H9 (cell line): ENCODE measurements at regions not wholly inside any gene's neighbourhood (a gene's known extent, or its start where the extent isn't known, plus 50 kb on each side); places are given as distances from the start of the nearest gene placed in this dataset.

ENCODE experiments used
- DNase-seq: peaks from one replicate; pipeline ENCODE4 v3.0.0-alpha.2; 2017
- H2AFZ ChIP-seq: one replicate; pipeline ENCODE4 v1.6.1; 2013; ENCODE audit warnings: mild to moderate bottlenecking, low read length, control low read depth, moderate library complexity
- H2AK5ac ChIP-seq: 2 replicates; pipeline ENCODE4 v1.6.1; 2013; ENCODE audit warnings: low read length, control low read depth, mixed read lengths; ENCODE audit not compliant: insufficient read length
- H2BK120ac ChIP-seq: one replicate; pipeline ENCODE4 v1.6.1; 2013; ENCODE audit warnings: low read depth, mild to moderate bottlenecking, low read length, control low read depth, inconsistent platforms; ENCODE audit not compliant: poor library complexity, severe bottlenecking
- H2BK12ac ChIP-seq: 2 replicates; pipeline ENCODE4 v1.6.1; 2013; ENCODE audit warnings: low read length, control low read depth, mixed read lengths, low read depth; ENCODE audit not compliant: insufficient read length
- H2BK15ac ChIP-seq: 2 replicates; pipeline ENCODE4 v1.6.1; 2013; ENCODE audit warnings: low read depth, low read length, control low read depth
- H2BK20ac ChIP-seq: one replicate; pipeline ENCODE4 v1.6.1; 2013; ENCODE audit warnings: low read depth, mild to moderate bottlenecking, low read length, control low read depth, inconsistent platforms; ENCODE audit not compliant: poor library complexity, severe bottlenecking
- H2BK5ac ChIP-seq: 2 replicates; pipeline ENCODE4 v1.6.1; 2013; ENCODE audit warnings: low read length, control low read depth, mixed read lengths; ENCODE audit not compliant: insufficient read length
- H3K14ac ChIP-seq: 2 replicates; pipeline ENCODE4 v1.6.1; 2013; ENCODE audit warnings: low read length, control low read depth; ENCODE audit not compliant: insufficient read depth
- H3K18ac ChIP-seq: 2 replicates; pipeline ENCODE4 v1.6.1; 2013; ENCODE audit warnings: low read depth, mild to moderate bottlenecking, mixed read lengths, low read length, control low read depth; ENCODE audit not compliant: insufficient read length
- H3K23ac ChIP-seq: 2 replicates; pipeline ENCODE4 v1.6.1; 2013; ENCODE audit warnings: low read length, control low read depth, mixed read lengths, low read depth; ENCODE audit not compliant: insufficient read length
- H3K23me2 ChIP-seq: 2 replicates; pipeline ENCODE4 v1.6.1; 2013; ENCODE audit warnings: low read depth, mild to moderate bottlenecking, mixed read lengths, low read length, control low read depth; ENCODE audit not compliant: insufficient read length, poor library complexity, severe bottlenecking
- H3K27ac ChIP-seq: 2 replicates; pipeline ENCODE4 v1.5.1; 2013; ENCODE audit warnings: low read length, control low read depth, mixed read lengths, low read depth; ENCODE audit not compliant: insufficient read length
- H3K27me3 ChIP-seq: 2 replicates; pipeline ENCODE4 v1.6.1; 2013; ENCODE audit warnings: low read length, control low read depth, inconsistent platforms; ENCODE audit not compliant: insufficient read depth
- H3K4ac ChIP-seq: 2 replicates; pipeline ENCODE4 v1.6.1; 2013; ENCODE audit warnings: low read depth, mild to moderate bottlenecking, control low read depth, inconsistent platforms, low read length, moderate library complexity
- H3K4me1 ChIP-seq: 2 replicates; pipeline ENCODE4 v1.6.1; 2013; ENCODE audit warnings: low read length, control low read depth, inconsistent platforms; ENCODE audit not compliant: insufficient read depth
- H3K4me2 ChIP-seq: 2 replicates; pipeline ENCODE4 v1.6.1; 2013; ENCODE audit warnings: low read length, control low read depth, mixed read lengths; ENCODE audit not compliant: insufficient read length, insufficient read depth
- H3K56ac ChIP-seq: 2 replicates; pipeline ENCODE4 v1.6.1; 2013; ENCODE audit warnings: low read depth, mild to moderate bottlenecking, mixed read lengths, low read length, control low read depth; ENCODE audit not compliant: insufficient read length
- H3K79me1 ChIP-seq: 2 replicates; pipeline ENCODE4 v1.6.1; 2013; ENCODE audit warnings: low read depth, mild to moderate bottlenecking, moderate library complexity, low read length, control low read depth, inconsistent platforms; ENCODE audit not compliant: insufficient read depth, poor library complexity, severe bottlenecking
- H3K79me2 ChIP-seq: 2 replicates; pipeline ENCODE4 v1.6.1; 2013; ENCODE audit warnings: low read length, control low read depth, inconsistent platforms; ENCODE audit not compliant: insufficient read depth
- H3K9ac ChIP-seq: 2 replicates; pipeline ENCODE4 v1.6.1; 2013; ENCODE audit warnings: low read length, control low read depth, mixed read lengths; ENCODE audit not compliant: insufficient read length; ENCODE audit errors: extremely low read depth
- H3K9me3 ChIP-seq: one replicate; pipeline ENCODE4 v1.6.1; 2013; ENCODE audit warnings: low read depth, low read length, inconsistent platforms; ENCODE audit not compliant: control insufficient read depth
- H3T11ph ChIP-seq: one replicate; pipeline ENCODE4 v1.6.1; 2013; ENCODE audit warnings: mild to moderate bottlenecking, low read length, control low read depth, inconsistent platforms
- H4K20me1 ChIP-seq: one replicate; pipeline ENCODE4 v1.6.1; 2013; ENCODE audit not compliant: control insufficient read depth, insufficient read length, insufficient read depth
- H4K5ac ChIP-seq: 2 replicates; pipeline ENCODE4 v1.6.1; 2013; ENCODE audit warnings: low read depth, mild to moderate bottlenecking, mixed read lengths, low read length, control low read depth; ENCODE audit not compliant: insufficient read length
- H4K8ac ChIP-seq: replicated peaks from 2 replicates; pipeline ENCODE4 v1.6.1; 2013; ENCODE audit warnings: low read length, control low read depth, mixed read lengths, low read depth; ENCODE audit not compliant: insufficient read length
- H4K91ac ChIP-seq: 2 replicates; pipeline ENCODE4 v1.6.1; 2013; ENCODE audit warnings: low read depth, mild to moderate bottlenecking, moderate library complexity, mixed read lengths, low read length, control low read depth; ENCODE audit not compliant: insufficient read length
- H3K27ac Mint-ChIP-seq, 3 experiments: 2 replicates in 2 of 3; 3 replicates in 1 of 3; pipeline ENCODE4 v1.8.0; 2020 to 2021; ENCODE audit warnings: mixed read lengths in 3 of 3, mild to moderate bottlenecking in 1 of 3, moderate library complexity in 1 of 3
- H3K27me3 Mint-ChIP-seq: 2 replicates; pipeline ENCODE4 v1.8.0; 2021; ENCODE audit warnings: low read depth, mild to moderate bottlenecking, moderate library complexity, mixed read lengths
- H3K36me3 Mint-ChIP-seq, 3 experiments: 2 replicates in 2 of 3; 3 replicates in 1 of 3; pipeline ENCODE4 v1.8.0; 2020 to 2021; ENCODE audit warnings: low read depth in 3 of 3, mixed read lengths in 3 of 3; ENCODE audit not compliant: insufficient read depth in 1 of 3
- H3K4me1 Mint-ChIP-seq, 2 experiments: 2 replicates each; pipeline ENCODE4 v1.8.0; 2020; ENCODE audit warnings: mixed read lengths in 2 of 2
- H3K4me3 Mint-ChIP-seq, 2 experiments: 2 replicates in 1 of 2; 3 replicates in 1 of 2; pipeline ENCODE4 v1.8.0; 2020 to 2021; ENCODE audit warnings: mild to moderate bottlenecking in 2 of 2, mixed read lengths in 2 of 2, moderate library complexity in 1 of 2
- H3K9me3 Mint-ChIP-seq, 2 experiments: 2 replicates in 1 of 2; 3 replicates in 1 of 2; pipeline ENCODE4 v1.8.0; 2020; ENCODE audit warnings: mild to moderate bottlenecking in 2 of 2, mixed read lengths in 2 of 2, moderate library complexity in 1 of 2
- WGBS: extraction: QIAGEN DNeasy Blood & Tissue Kit; methylation state at CpG from one replicate; pipeline ENCODE4 v1.1.7; 2013; ENCODE audit warnings: missing lambda C conversion rate, low lambda C conversion rate, mixed read lengths; ENCODE audit not compliant: insufficient read length; ENCODE audit errors: extremely low coverage; 5-methylcytosine and 5-hydroxymethylcytosine counted together
- TF ChIP-seq, protein P1 (sequence below): fragments of 200-600 bp; sonication (generic); conservative IDR thresholded peaks from 3 replicates; pipeline ENCODE4 v1.8.0; 2021; ENCODE audit warnings: antibody characterized with exemption, mild to moderate bottlenecking

DNA sequence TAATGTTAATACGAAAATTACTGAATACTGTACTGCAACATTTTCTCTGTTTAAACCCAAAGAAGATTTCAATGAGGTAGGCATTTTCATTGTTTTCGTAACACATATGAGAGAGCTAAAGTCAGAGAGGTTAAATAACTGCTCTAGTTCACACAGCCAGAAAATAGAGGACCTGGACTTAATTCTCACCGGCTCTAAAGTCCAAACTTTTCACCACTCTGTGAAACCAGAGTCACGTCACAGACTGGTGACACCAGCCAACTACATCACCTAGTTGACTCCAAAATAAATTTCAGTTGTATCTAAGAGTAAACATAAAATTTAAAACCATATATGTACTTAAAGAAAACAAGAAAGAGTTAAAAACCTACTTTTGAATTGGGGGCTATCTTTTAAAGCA, 146.7 kb downstream of the FCRL5 start:
- Histone ChIP-seq H2BK15ac (no peak overlapping the region), H3K56ac (no peak overlapping the region), H2AK5ac (no peak overlapping the region), H3K9ac (no peak overlapping the region), H2BK20ac (no peak overlapping the region), H4K91ac (no peak overlapping the region), H4K8ac (no peak overlapping the region), H3K23ac (no peak overlapping the region), H3K18ac (no peak overlapping the region), H3K9me3 (no peaks in the 10 kb centered on the region), H3K23me2 (no peaks in the 10 kb centered on the region), H2BK12ac (no peak overlapping the region), H3K27ac (no peak overlapping the region), H3K4ac (no peak overlapping the region), H3K4me1 (no peaks in the 10 kb centered on the region), H2BK120ac (no peak overlapping the region), H3K27me3 (no peaks in the 10 kb centered on the region), H3K14ac (no peak overlapping the region), H3K79me1 (no peaks in the 10 kb centered on the region), H3K79me2 (no peaks in the 10 kb centered on the region), H3K4me2 (no peak overlapping the region), H2BK5ac (no peak overlapping the region), H2AFZ (no peak overlapping the region), H3T11ph (no peak overlapping the region), H4K5ac (no peak overlapping the region), H4K20me1 (peaks cover 4% of the 10 kb centered on the region)
- peaks cover 22% of the 10 kb centered on the region in 2 experiments for H3K4me1 Mint-ChIP-seq
- no CpG with 5 or more reads among the region's 4 CpGs for WGBS
- no peaks in the 10 kb centered on the region; a peak in 1 of 7 replicates for H3K36me3 Mint-ChIP-seq
- H3K27ac Mint-ChIP-seq: no peak overlapping the region
- TF ChIP-seq, protein P1, sequence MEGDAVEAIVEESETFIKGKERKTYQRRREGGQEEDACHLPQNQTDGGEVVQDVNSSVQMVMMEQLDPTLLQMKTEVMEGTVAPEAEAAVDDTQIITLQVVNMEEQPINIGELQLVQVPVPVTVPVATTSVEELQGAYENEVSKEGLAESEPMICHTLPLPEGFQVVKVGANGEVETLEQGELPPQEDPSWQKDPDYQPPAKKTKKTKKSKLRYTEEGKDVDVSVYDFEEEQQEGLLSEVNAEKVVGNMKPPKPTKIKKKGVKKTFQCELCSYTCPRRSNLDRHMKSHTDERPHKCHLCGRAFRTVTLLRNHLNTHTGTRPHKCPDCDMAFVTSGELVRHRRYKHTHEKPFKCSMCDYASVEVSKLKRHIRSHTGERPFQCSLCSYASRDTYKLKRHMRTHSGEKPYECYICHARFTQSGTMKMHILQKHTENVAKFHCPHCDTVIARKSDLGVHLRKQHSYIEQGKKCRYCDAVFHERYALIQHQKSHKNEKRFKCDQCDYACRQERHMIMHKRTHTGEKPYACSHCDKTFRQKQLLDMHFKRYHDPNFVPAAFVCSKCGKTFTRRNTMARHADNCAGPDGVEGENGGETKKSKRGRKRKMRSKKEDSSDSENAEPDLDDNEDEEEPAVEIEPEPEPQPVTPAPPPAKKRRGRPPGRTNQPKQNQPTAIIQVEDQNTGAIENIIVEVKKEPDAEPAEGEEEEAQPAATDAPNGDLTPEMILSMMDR: no peak
- no peaks in the 10 kb centered on the region; a peak in 1 of 5 replicates for H3K9me3 Mint-ChIP-seq
- peaks cover 11% of the 10 kb centered on the region for H3K27me3 Mint-ChIP-seq
- no peak overlapping the region for H3K4me3 Mint-ChIP-seq
- DNase-seq: no peak
